Tibial nerve (tissue), 4 donors: ENCODE measurements at regions not wholly inside any gene's neighbourhood (a gene's known extent, or its start where the extent isn't known, plus 50 kb on each side); places are given as distances from the start of the nearest gene placed in this dataset.
A peak's percentile ranks its signal among the peaks of the same experiment; 100 is the strongest.

Experiments used
- DNase-seq, 2 donors: peaks; one replicate each; pipeline ENCODE4 v3.0.0-alpha.2; 2019; ENCODE audit warnings: low spot score in 2 of 2
- H3K27ac ChIP-seq, 4 donors: fragments of 200-600 bp; sonication (generic) in 3 of 4; one replicate each; pipeline ENCODE4 v1.5.1; 2017 to 2019; ENCODE audit warnings: mild to moderate bottlenecking in 1 of 4
- H3K27me3 ChIP-seq, 2 donors: fragments of 200-600 bp; sonication (generic) in 1 of 2; one replicate each; pipeline versions ENCODE4 v1.5.1 to v1.6.0; 2017 to 2019
- H3K36me3 ChIP-seq, 3 donors: fragments of 200-600 bp; sonication (generic); one replicate each; pipeline ENCODE4 v1.5.1; 2018 to 2019
- H3K4me1 ChIP-seq, 4 donors: fragments of 200-600 bp; sonication (generic) in 3 of 4; one replicate each; pipeline ENCODE4 v1.5.1; 2017 to 2019
- H3K4me3 ChIP-seq, 4 donors: fragments of 200-600 bp; sonication (generic) in 3 of 4; one replicate each; pipeline ENCODE4 v1.5.1; 2017 to 2019; ENCODE audit warnings: mild to moderate bottlenecking in 1 of 4, moderate library complexity in 1 of 4
- H3K9me3 ChIP-seq, 4 donors: fragments of 200-600 bp; sonication (generic) in 3 of 4; one replicate each; pipeline ENCODE4 v1.5.1; 2017 to 2019
- EP300 ChIP-seq, 2 donors: sonication (generic); formaldehyde crosslinking; IDR thresholded peaks; one replicate each; pipeline ENCODE4 v1.6.1; 2017; ENCODE audit warnings: antibody characterized with exemption in 2 of 2, mild to moderate bottlenecking in 1 of 2
- POLR2A ChIP-seq, 2 donors: fragments of 450-650 bp; IDR thresholded peaks; one replicate each; pipeline ENCODE4 v1.6.1; 2017; ENCODE audit warnings: antibody characterized with exemption in 2 of 2, mild to moderate bottlenecking in 2 of 2, moderate library complexity in 2 of 2
- WGBS, 2 donors: methylation state at CpG; one replicate each; pipeline ENCODE4 v1.1.5; 2018; 5-methylcytosine and 5-hydroxymethylcytosine counted together
- TF ChIP-seq, protein P1 (sequence below), 5 experiments: fragments of 200-600 bp in 3 of 5; fragments of 450-650 bp in 2 of 5; sonication (generic) in 3 of 5; IDR thresholded peaks; one replicate each; pipeline ENCODE4 v1.5.1; 2016 to 2019; ENCODE audit warnings: antibody characterized with exemption in 5 of 5, mild to moderate bottlenecking in 3 of 5, moderate library complexity in 2 of 5

DNA sequence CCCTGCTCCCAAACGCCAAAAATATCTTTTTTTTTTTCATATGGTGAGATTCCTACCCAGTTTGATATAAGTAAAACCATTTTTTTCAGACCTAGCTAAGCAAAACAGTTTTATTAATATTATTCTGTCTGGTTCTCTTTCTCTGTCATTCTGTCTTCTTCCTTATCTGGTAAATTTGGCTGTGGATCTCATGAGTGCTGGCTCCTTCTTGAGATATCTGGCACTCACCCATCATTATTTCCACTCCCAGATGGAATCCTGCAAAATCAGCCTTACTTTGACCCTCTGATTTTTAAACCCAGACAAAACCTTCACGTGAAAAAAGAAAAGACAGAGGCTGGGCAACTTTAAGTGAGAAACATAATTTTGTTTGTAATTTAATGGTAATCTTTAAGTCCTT lies 373.6 kb downstream of the NYAP2 start:
- H3K36me3 ChIP-seq: no peaks in the 10 kb centered on the region
- no peaks in the 10 kb centered on the region for H3K9me3 ChIP-seq
- H3K4me1 ChIP-seq: peaks cover 0 to 6% (median 0%) of the 10 kb centered on the region in 4 donors
- DNase-seq: no peak
- 44% methylated on average over 2 of the region's 2 CpGs for WGBS, 2 donors
- TF ChIP-seq POLR2A (IDR thresholded peaks at IDR 0.05) (no peak), EP300 (IDR thresholded peaks at IDR 0.05) (no peak)
- TF ChIP-seq, protein P1, sequence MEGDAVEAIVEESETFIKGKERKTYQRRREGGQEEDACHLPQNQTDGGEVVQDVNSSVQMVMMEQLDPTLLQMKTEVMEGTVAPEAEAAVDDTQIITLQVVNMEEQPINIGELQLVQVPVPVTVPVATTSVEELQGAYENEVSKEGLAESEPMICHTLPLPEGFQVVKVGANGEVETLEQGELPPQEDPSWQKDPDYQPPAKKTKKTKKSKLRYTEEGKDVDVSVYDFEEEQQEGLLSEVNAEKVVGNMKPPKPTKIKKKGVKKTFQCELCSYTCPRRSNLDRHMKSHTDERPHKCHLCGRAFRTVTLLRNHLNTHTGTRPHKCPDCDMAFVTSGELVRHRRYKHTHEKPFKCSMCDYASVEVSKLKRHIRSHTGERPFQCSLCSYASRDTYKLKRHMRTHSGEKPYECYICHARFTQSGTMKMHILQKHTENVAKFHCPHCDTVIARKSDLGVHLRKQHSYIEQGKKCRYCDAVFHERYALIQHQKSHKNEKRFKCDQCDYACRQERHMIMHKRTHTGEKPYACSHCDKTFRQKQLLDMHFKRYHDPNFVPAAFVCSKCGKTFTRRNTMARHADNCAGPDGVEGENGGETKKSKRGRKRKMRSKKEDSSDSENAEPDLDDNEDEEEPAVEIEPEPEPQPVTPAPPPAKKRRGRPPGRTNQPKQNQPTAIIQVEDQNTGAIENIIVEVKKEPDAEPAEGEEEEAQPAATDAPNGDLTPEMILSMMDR (IDR thresholded peaks at IDR 0.05): no peak
- H3K27ac ChIP-seq: no peak overlapping the region
- no peak overlapping the region for H3K4me3 ChIP-seq
- H3K27me3 ChIP-seq: no peaks in the 10 kb centered on the region

DNA sequence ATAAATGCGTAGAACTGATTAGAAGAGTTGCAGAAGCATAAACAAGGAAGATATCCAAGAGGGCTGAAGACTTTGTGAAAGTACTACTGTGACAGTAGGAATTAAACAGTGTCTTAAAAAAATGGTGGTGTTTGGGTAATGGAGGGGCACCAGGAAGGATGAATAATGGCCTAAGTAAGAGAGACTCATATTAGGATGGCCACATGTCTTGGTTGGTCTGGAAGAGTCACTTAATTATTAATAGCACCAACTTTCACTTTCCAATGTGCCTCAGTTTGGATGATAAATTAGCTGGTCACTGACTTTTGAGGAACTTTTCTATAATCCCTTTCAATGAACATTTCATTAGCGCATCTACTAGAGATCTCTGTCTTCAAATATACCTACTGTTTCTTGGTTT lies 372.2 kb downstream of the NYAP2 start:
- WGBS, 2 donors: 91 to 100% methylated on average over 2 of the region's 2 CpGs
- H3K4me1 ChIP-seq: peaks cover 0 to 10% (median 0%) of the 10 kb centered on the region in 4 donors

DNA sequence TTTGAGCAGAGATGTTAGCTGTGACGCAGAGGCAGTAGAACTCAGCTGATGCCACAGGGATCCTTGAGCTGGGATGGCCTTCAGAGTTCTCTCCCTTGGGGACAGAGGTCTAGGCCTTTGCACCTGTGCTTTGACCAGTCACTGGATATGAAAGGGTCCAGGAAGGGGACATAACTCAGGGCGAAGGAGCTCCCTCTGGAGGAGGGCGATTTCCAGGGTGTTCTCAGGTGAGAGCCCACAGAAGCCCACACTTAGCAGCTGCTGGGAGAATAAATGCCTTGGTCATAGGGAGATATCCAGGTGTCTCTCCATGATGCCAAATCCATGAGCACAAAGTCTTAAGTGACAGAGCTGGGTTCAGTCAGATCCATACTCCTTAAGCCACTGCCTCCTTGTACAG lies 369.2 kb downstream of the NYAP2 start:
- Histone ChIP-seq H3K36me3 (no peaks in the 10 kb centered on the region), H3K9me3 (no peaks in the 10 kb centered on the region), H3K4me3 (no peak overlapping the region), H3K4me1 (peaks cover 0 to 21% (median 2%) of the 10 kb centered on the region in 4 donors), H3K27me3 (no peaks in the 10 kb centered on the region), H3K27ac (no peak overlapping the region)
- WGBS, 2 donors: 77 to 100% methylated on average over 3 of the region's 3 CpGs
- no peak for DNase-seq
- TF ChIP-seq POLR2A (IDR thresholded peaks at IDR 0.05) (no peak), EP300 (IDR thresholded peaks at IDR 0.05) (no peak)
- TF ChIP-seq, protein P1 (IDR thresholded peaks at IDR 0.05): no peak

More for the DNA sequence above, 372.2 kb downstream of the NYAP2 start:
- Histone ChIP-seq H3K27me3 (no peaks in the 10 kb centered on the region), H3K9me3 (no peaks in the 10 kb centered on the region), H3K27ac (no peak overlapping the region), H3K4me3 (no peak overlapping the region), H3K36me3 (no peaks in the 10 kb centered on the region)
- TF ChIP-seq, protein P1 (IDR thresholded peaks at IDR 0.05): no peak
- TF ChIP-seq POLR2A (IDR thresholded peaks at IDR 0.05) (no peak), EP300 (IDR thresholded peaks at IDR 0.05) (no peak)
- DNase-seq: no peak

DNA sequence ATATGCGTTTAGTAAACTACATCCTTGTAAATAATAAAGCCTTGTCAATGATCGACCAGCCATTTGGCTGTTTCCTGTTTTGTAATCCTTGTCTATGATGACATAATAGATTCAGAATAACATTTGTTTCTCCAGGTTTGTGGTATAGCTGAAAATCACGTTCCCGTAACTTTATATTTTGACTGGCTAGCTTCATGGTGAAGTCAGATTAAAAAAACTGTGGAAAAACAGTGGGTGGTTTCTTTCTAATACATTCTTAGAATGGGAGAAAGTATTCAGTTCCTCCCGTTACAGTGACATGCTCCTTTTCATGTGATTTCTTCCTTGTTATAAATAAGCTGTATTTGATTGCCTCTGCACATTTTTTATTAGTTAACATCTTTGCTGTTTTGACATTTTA lies 366.9 kb downstream of the NYAP2 start:
- Histone ChIP-seq H3K27me3 (no peaks in the 10 kb centered on the region), H3K27ac (peak overlapping the region in 2 of 4 donors; percentile 43 to 44), H3K9me3 (no peaks in the 10 kb centered on the region), H3K4me3 (no peak overlapping the region), H3K4me1 (peaks cover 0 to 16% (median 2%) of the 10 kb centered on the region in 4 donors), H3K36me3 (no peaks in the 10 kb centered on the region)
- no peak for TF ChIP-seq EP300 (IDR thresholded peaks at IDR 0.05)
- no peak for TF ChIP-seq POLR2A (IDR thresholded peaks at IDR 0.05)
- TF ChIP-seq, protein P1 (IDR thresholded peaks at IDR 0.05): no peak
- WGBS, 2 donors: 17% methylated on average over 5 of the region's 5 CpGs
- no peak for DNase-seq

DNA sequence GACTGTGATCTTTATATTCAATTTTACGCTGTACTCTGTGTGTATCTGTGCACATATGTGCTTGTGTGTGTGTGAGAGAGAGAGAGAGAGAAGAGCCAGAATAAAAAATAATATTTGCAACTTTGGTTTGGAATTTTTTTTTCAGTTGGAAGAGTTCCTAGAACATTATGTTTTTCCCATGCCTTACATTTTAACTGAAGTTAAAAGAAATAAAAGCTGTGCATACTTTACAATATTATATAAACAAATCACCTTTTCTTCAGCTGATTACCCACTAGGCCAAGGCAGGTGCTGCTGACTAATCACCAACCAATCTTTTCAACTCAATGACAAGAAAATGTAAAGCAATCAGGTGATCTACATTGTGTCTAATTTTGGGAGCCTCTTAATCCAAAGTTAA lies 366.3 kb downstream of the NYAP2 start:
- TF ChIP-seq EP300 (IDR thresholded peaks at IDR 0.05) (no peak), POLR2A (IDR thresholded peaks at IDR 0.05) (no peak)
- TF ChIP-seq, protein P1 (IDR thresholded peaks at IDR 0.05): no peak
- H3K9me3 ChIP-seq: no peaks in the 10 kb centered on the region
- peaks cover 0 to 16% (median 2%) of the 10 kb centered on the region in 4 donors for H3K4me1 ChIP-seq
- no peaks in the 10 kb centered on the region for H3K36me3 ChIP-seq
- 80 to 84% methylated on average over 1 of the region's 1 CpG for WGBS, 2 donors
- H3K27me3 ChIP-seq: no peaks in the 10 kb centered on the region
- H3K4me3 ChIP-seq: no peak overlapping the region
- H3K27ac ChIP-seq: peak overlapping the region in 2 of 4 donors; percentile 43 to 44
- DNase-seq: no peak
